Skeletal muscle satellite cell (primary cell): ENCODE measurements at regions not wholly inside any gene's neighbourhood (a gene's known extent, or its start where the extent isn't known, plus 50 kb on each side); places are given as distances from the start of the nearest gene placed in this dataset.
"Not testable (repeated sequence)": the region's sequence is repeated elsewhere in the genome, so short reads cannot be mapped to it uniquely, and the experiment has no call there.

ENCODE experiments used
- H3K27me3 ChIP-seq: 2 replicates; pipeline ENCODE4 v1.7.0; 2013; ENCODE audit warnings: low read length; ENCODE audit not compliant: control insufficient read depth, insufficient read depth
- H3K36me3 ChIP-seq: 2 replicates; pipeline ENCODE4 v1.7.0; 2013; ENCODE audit warnings: mild to moderate bottlenecking, control low read depth, low read length; ENCODE audit not compliant: insufficient read depth
- H3K4me1 ChIP-seq: 2 replicates; pipeline ENCODE4 v1.7.0; 2013; ENCODE audit warnings: low read length; ENCODE audit not compliant: control insufficient read depth, insufficient read depth
- H3K4me2 ChIP-seq: 2 replicates; pipeline ENCODE4 v1.7.0; 2013; ENCODE audit warnings: mild to moderate bottlenecking, low read length
- H3K4me3 ChIP-seq: 2 replicates; pipeline ENCODE4 v1.7.0; 2013; ENCODE audit warnings: low read length
- H3K9ac ChIP-seq: 2 replicates; pipeline ENCODE4 v1.7.0; 2013; ENCODE audit warnings: mild to moderate bottlenecking, low read depth, low read length, moderate library complexity
- H3K9me3 ChIP-seq: replicated peaks from 2 replicates; pipeline ENCODE4 v1.7.0; 2013; ENCODE audit warnings: mild to moderate bottlenecking, control low read depth, low read length

DNA sequence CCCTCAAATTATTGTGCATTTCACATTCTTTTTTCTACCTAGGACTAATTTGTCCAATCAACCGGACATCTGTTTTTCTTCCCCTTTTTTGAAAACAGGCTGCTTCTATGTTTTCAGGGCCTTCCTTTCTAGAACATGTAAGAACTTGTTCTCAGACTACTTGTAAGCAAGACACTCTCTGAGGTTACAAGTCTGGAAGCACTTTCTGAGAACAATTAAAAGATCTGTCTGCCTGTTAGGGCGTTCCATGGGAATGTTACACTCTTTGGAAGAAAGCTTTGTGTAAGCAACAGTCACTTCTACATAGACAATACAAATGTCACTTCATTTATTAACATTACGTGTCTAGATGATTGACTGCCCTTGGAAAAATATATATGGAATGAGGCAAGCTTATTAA, 50.9 kb upstream of the HSPB3 start:
- no peak overlapping the region for H3K4me2 ChIP-seq
- no peak overlapping the region for H3K9ac ChIP-seq
- H3K36me3 ChIP-seq: no peaks in the 10 kb centered on the region
- no peak overlapping the region for H3K4me3 ChIP-seq
- H3K9me3 ChIP-seq: no peaks in the 10 kb centered on the region
- H3K27me3 ChIP-seq: peaks cover 7% of the 10 kb centered on the region
- H3K4me1 ChIP-seq: no peaks in the 10 kb centered on the region

DNA sequence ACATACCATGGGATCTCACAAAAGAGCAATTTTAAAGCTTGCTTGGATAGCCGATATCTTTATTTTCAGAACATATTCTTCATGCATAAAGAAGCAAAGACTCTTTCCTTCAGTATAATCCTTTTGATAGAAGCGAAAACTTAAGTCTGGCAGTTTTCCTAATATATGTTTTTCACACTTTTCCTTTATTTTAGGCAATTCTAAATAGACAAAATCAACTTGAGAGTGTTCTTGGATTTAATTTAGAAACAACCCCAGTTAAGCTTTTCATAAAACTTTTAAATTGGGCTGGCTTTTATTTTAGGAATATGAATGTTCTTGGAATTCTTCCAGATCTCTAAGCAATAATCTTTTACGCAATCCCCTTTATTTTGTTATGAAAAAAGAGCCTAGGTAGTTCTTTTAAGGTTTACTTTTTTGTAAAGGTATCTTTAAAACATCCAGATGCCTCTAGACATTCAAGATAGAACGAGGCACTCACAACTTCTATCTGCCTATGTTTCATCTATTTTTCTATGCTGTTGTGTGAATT, 51.5 kb upstream of the HSPB3 start:
- Histone ChIP-seq H3K4me3 (no peak overlapping the region), H3K9ac (no peak overlapping the region), H3K36me3 (no peaks in the 10 kb centered on the region), H3K27me3 (peaks cover 4% of the 10 kb centered on the region), H3K4me1 (no peaks in the 10 kb centered on the region), H3K4me2 (no peak overlapping the region), H3K9me3 (no peaks in the 10 kb centered on the region)

- Histone ChIP-seq H3K27me3 (peaks cover 4% of the 10 kb centered on the region), H3K4me3 (no peak overlapping the region), H3K9ac (no peak overlapping the region), H3K4me1 (no peaks in the 10 kb centered on the region), H3K36me3 (no peaks in the 10 kb centered on the region), H3K4me2 (no peak overlapping the region), H3K9me3 (no peaks in the 10 kb centered on the region)
These were observed 52.4 kb upstream of the HSPB3 start for GRCh38 chr5:54403121-54403520.

GRCh38 chr5:54401515-54401914, 54.0 kb upstream of the HSPB3 start:
- no peaks in the 10 kb centered on the region for H3K9me3 ChIP-seq
- no peak overlapping the region for H3K4me3 ChIP-seq
- no peaks in the 10 kb centered on the region for H3K4me1 ChIP-seq
- no peaks in the 10 kb centered on the region for H3K36me3 ChIP-seq
- H3K4me2 ChIP-seq: no peak overlapping the region
- no peak overlapping the region for H3K9ac ChIP-seq
- H3K27me3 ChIP-seq: peaks cover 4% of the 10 kb centered on the region

DNA sequence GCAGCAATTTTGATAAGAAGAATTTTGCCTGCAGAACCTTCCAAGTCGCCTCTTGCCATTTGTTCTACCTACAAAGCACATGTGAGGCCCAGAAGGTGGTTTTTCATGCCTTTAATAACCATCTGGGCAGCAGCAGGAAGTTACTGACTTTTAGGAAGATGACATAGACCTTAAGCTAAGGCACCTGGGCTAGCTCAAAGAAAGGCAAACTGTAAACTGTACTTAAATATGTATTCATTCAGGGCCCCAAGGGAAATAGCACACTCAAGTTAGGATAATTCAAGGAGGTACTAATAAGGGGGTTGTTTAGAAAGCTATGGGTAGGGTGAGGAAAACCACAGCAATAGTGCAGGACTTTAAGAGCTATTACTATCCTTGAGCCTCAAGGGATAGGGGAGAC, 57.3 kb upstream of the HSPB3 start:
- H3K4me3 ChIP-seq: no peak overlapping the region
- H3K36me3 ChIP-seq: no peaks in the 10 kb centered on the region
- no peak overlapping the region for H3K4me2 ChIP-seq
- H3K4me1 ChIP-seq: no peaks in the 10 kb centered on the region
- peaks cover under 1% of the 10 kb centered on the region for H3K27me3 ChIP-seq
- H3K9ac ChIP-seq: no peak overlapping the region
- no peaks in the 10 kb centered on the region for H3K9me3 ChIP-seq

- Histone ChIP-seq H3K36me3 (no peaks in the 10 kb centered on the region), H3K9ac (no peak overlapping the region), H3K4me2 (no peak overlapping the region), H3K9me3 (no peaks in the 10 kb centered on the region), H3K4me3 (no peak overlapping the region), H3K4me1 (no peaks in the 10 kb centered on the region), H3K27me3 (no peaks in the 10 kb centered on the region)
These were observed 58.1 kb upstream of the HSPB3 start for GRCh38 chr5:54397420-54397819.

GRCh38 chr5:54393007-54393406, 62.5 kb upstream of the HSPB3 start:
- not testable (repeated sequence) for H3K36me3 ChIP-seq, H3K9me3 ChIP-seq, H3K4me3 ChIP-seq, H3K4me2 ChIP-seq, H3K27me3 ChIP-seq, H3K9ac ChIP-seq
- peaks cover 14% of the 10 kb centered on the region for H3K4me1 ChIP-seq

DNA sequence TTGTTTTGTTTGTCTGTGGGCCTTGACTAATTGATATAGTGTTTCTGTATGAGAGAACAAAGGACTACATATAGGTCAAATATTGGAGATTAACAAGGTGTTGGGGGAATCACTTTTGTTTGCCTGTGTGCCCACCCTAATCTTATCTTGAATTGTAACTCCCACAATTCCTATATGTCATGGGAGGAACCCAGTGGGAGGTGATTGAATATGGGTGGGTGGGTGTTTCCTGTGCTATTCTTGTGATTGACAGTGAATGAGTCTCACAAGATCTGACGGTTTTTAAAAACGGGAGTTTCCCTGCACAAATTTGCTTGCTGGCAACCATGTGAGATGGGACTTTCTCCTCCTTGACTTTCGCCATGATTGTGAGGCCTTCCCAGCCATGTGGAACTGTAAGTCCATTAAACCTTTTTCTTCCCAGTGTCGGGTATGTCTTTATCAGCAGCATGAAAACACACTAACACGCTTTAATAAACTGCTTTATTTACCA, 64.9 kb upstream of the HSPB3 start:
- H3K4me3 ChIP-seq: no peak overlapping the region
- no peak overlapping the region for H3K9ac ChIP-seq
- no peaks in the 10 kb centered on the region for H3K36me3 ChIP-seq
- no peak overlapping the region for H3K4me2 ChIP-seq
- no peaks in the 10 kb centered on the region for H3K9me3 ChIP-seq
- H3K4me1 ChIP-seq: peaks cover 22% of the 10 kb centered on the region
- H3K27me3 ChIP-seq: no peaks in the 10 kb centered on the region

- Histone ChIP-seq H3K4me1 (peaks cover 22% of the 10 kb centered on the region), H3K9ac (no peak overlapping the region), H3K36me3 (no peaks in the 10 kb centered on the region), H3K4me3 (no peak overlapping the region), H3K9me3 (no peaks in the 10 kb centered on the region), H3K4me2 (no peak overlapping the region), H3K27me3 (no peaks in the 10 kb centered on the region)
These were observed 65.5 kb upstream of the HSPB3 start for GRCh38 chr5:54390015-54390414.

DNA sequence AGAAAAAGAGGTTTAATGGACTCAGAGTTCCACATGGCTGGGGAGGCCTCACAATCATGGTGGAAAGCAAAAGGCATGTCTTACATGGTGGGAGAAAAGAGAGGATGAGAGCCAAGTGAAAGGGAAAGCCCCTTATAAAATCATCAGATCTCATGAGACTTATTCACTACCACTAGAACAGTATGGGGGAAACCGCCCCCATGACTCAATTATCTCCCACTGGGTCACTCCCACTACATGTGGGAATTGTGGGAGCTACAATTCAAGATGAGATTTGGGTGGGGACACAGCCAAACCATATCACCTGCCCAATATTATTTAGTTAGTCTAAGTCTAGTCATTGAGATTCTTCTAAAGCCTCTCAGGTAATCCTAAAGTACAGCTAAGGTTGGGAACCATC, 66.1 kb upstream of the HSPB3 start:
- H3K4me2 ChIP-seq, H3K9me3 ChIP-seq, H3K9ac ChIP-seq, H3K27me3 ChIP-seq, H3K36me3 ChIP-seq, H3K4me3 ChIP-seq: not testable (repeated sequence)
- H3K4me1 ChIP-seq: peaks cover 22% of the 10 kb centered on the region

DNA sequence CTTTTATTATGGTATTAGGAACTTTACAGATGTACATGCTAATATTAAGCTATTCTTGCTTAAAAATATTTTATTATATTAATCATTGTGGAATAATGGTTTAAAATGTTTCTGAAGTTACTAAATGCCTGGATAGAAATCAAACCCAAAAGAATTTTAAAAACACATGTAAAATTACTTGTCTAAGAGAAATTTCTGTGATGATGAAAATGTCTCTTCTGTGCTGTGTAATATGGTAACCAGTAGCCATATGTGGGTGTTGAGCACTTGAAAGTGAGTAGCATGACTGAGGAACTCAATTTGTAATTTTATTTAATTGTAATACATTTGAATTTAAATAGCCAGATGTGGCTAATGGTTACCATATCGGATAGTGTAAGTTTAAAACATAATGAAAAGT, 66.7 kb upstream of the HSPB3 start:
- Histone ChIP-seq H3K9me3 (no peaks in the 10 kb centered on the region), H3K9ac (no peak overlapping the region), H3K27me3 (no peaks in the 10 kb centered on the region), H3K4me2 (no peak overlapping the region), H3K4me3 (no peak overlapping the region), H3K4me1 (peaks cover 22% of the 10 kb centered on the region), H3K36me3 (no peaks in the 10 kb centered on the region)

DNA sequence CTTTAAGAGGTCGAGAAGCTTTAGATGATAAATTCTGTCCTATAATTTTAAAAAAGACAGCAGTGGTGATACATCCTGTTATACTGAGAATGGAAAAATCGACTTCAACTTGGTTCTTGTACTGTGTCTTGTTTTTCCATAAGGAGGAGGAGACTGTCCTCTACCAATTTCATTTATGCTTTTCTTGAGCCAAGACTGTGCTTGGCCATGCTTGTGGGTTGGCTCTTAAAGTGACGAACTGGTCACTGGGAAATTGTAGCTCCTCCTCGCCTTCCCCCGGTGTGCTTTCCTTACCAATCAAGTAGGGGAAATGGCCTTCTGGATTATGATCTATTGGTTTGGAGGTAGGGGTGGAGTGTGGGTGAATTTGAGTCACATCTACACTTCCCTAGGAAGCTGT, 67.1 kb upstream of the HSPB3 start:
- Histone ChIP-seq H3K4me2 (peak overlapping the region; percentile 1), H3K27me3 (no peaks in the 10 kb centered on the region), H3K4me1 (peaks cover 22% of the 10 kb centered on the region), H3K9me3 (no peaks in the 10 kb centered on the region), H3K9ac (no peak overlapping the region), H3K4me3 (no peak overlapping the region), H3K36me3 (no peaks in the 10 kb centered on the region)
